PFSK-1 (cell line): ENCODE measurements at regions not wholly inside any gene's neighbourhood (a gene's known extent, or its start where the extent isn't known, plus 50 kb on each side); places are given as distances from the start of the nearest gene placed in this dataset.

Source experiments
- FOXP2 ChIP-seq: optimal IDR thresholded peaks from 2 replicates; pipeline ENCODE3; 2011; ENCODE audit warnings: borderline replicate concordance, control low read depth, inconsistent platforms; ENCODE audit not compliant: insufficient read depth; ENCODE audit errors: extremely low read length, extremely low read depth
- POLR2AphosphoS5 ChIP-seq: IDR thresholded peaks from 2 replicates; pipeline ENCODE4 v1.6.1; 2012; ENCODE audit warnings: low read depth, mild to moderate bottlenecking, control low read depth, low read length, moderate library complexity
- SIN3A ChIP-seq: IDR thresholded peaks from 2 replicates; pipeline ENCODE4 v1.6.1; 2012; ENCODE audit warnings: mild to moderate bottlenecking, low read length, moderate library complexity, borderline replicate concordance; ENCODE audit not compliant: insufficient read depth
- TAF1 ChIP-seq: IDR thresholded peaks from 2 replicates; pipeline ENCODE4 v1.6.1; 2012; ENCODE audit warnings: low read length, control low read depth, borderline replicate concordance; ENCODE audit not compliant: insufficient read depth
- TF ChIP-seq, protein P1 (sequence below), 2 experiments: IDR thresholded peaks; 2 replicates each; pipeline versions ENCODE4 v1.6.1 to v1.8.0; 2011 to 2012; ENCODE audit warnings: low read depth in 2 of 2, low read length in 2 of 2, control low read depth in 1 of 2, inconsistent platforms in 1 of 2, mild to moderate bottlenecking in 1 of 2, moderate library complexity in 1 of 2; ENCODE audit not compliant: insufficient read depth in 1 of 2

DNA sequence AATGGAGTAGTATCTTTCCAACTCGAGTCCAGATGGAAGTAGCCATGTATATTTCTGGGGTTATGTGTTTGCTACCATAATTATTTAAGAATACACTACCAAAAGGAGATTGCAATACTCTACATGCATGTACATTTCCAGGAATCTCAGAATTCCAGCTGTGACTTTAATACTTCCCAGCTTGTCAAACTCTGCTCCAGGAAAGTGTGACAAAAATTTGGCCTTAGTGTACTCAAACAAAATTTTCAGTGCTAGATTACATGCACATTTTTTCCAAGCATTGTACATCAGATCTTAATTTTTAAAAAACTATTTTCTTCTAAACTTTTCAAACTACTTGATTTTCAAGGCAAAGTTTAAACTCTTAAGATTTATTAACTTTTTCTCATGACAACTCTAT is 1791.6 kb downstream of the SUCLG1 start:
- TF ChIP-seq FOXP2 (no peak), TAF1 (no peak), SIN3A (no peak)
- TF ChIP-seq, protein P1, sequence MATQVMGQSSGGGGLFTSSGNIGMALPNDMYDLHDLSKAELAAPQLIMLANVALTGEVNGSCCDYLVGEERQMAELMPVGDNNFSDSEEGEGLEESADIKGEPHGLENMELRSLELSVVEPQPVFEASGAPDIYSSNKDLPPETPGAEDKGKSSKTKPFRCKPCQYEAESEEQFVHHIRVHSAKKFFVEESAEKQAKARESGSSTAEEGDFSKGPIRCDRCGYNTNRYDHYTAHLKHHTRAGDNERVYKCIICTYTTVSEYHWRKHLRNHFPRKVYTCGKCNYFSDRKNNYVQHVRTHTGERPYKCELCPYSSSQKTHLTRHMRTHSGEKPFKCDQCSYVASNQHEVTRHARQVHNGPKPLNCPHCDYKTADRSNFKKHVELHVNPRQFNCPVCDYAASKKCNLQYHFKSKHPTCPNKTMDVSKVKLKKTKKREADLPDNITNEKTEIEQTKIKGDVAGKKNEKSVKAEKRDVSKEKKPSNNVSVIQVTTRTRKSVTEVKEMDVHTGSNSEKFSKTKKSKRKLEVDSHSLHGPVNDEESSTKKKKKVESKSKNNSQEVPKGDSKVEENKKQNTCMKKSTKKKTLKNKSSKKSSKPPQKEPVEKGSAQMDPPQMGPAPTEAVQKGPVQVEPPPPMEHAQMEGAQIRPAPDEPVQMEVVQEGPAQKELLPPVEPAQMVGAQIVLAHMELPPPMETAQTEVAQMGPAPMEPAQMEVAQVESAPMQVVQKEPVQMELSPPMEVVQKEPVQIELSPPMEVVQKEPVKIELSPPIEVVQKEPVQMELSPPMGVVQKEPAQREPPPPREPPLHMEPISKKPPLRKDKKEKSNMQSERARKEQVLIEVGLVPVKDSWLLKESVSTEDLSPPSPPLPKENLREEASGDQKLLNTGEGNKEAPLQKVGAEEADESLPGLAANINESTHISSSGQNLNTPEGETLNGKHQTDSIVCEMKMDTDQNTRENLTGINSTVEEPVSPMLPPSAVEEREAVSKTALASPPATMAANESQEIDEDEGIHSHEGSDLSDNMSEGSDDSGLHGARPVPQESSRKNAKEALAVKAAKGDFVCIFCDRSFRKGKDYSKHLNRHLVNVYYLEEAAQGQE (IDR thresholded peaks at IDR 0.05; ENCODE audit: insufficient read depth in 1 of 2, low read depth in 2 of 2, low read length in 2 of 2), result no peak

GRCh38 chr2:82665691-82666090 is 1793.4 kb downstream of the SUCLG1 start:
- TF ChIP-seq FOXP2, result no peak
- TF ChIP-seq POLR2AphosphoS5, result no peak
- no peak for TF ChIP-seq SIN3A
- TF ChIP-seq, protein P1 (IDR thresholded peaks at IDR 0.05; ENCODE audit: insufficient read depth in 1 of 2, low read depth in 2 of 2, low read length in 2 of 2), result no peak
- no peak for TF ChIP-seq TAF1

GRCh38 chr2:82657106-82657505 is 1802.0 kb downstream of the SUCLG1 start:
- TF ChIP-seq FOXP2, result no peak
- no peak for TF ChIP-seq TAF1
- no peak for TF ChIP-seq SIN3A
- no peak for TF ChIP-seq POLR2AphosphoS5
- TF ChIP-seq, protein P1 (IDR thresholded peaks at IDR 0.05; ENCODE audit: insufficient read depth in 1 of 2, low read depth in 2 of 2, low read length in 2 of 2), result no peak

DNA sequence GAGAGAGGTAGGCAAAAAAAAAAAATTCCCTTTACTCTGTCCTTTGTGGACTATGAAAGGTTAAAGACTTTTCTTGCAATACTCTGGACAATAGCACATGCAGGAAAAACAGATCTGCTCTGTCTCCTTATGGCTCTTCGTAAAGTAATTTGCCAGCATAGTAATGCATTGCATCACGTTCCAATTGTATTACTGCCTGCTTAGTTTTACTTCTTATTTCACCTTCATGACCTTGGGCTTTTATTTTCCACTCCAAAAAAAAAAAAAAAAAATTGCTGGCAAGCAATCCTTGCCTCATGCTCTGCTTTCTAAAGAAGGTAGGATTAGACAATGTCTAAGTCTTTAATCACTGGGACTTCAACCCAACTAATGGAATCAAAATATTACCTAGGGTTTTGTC is 1802.7 kb downstream of the SUCLG1 start:
- TF ChIP-seq, protein P1 (IDR thresholded peaks at IDR 0.05; ENCODE audit: insufficient read depth in 1 of 2, low read depth in 2 of 2, low read length in 2 of 2), result no peak
- TF ChIP-seq POLR2AphosphoS5, result no peak
- TF ChIP-seq FOXP2, result no peak
- no peak for TF ChIP-seq TAF1
- TF ChIP-seq SIN3A, result no peak

DNA sequence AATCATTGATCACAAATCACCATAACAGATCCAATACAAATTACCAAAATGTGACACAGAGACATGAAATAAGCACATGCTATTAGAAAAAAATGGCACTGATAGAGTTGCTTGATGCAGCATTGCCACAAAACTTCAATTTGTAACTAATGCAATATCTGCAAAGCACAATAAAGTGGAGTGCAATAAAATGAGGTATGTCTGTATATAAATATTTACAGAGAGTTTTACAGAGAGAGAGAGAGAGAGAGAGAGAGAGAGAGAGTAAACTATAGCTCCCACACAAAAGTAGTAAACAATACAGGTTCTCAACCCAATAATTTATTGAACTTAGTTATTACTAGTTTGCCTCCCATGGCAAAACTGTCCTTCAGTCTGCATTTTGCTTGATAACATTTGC is 1807.0 kb downstream of the SUCLG1 start:
- TF ChIP-seq SIN3A (no peak), TAF1 (no peak)
